22Rv1 (cell line): ENCODE measurements at regions not wholly inside any gene's neighbourhood (a gene's known extent, or its start where the extent isn't known, plus 50 kb on each side); places are given as distances from the start of the nearest gene placed in this dataset.

ENCODE experiments used
- H3K27ac ChIP-seq: fragments of 450-650 bp; 2 replicates; pipeline ENCODE4 v1.5.1; 2017
- CTCF ChIP-seq: fragments of 450-650 bp; IDR thresholded peaks from 2 replicates; pipeline ENCODE4 v1.5.1; 2017; ENCODE audit warnings: mild to moderate bottlenecking
- ZFX ChIP-seq: fragments of 450-650 bp; IDR thresholded peaks from 2 replicates; pipeline ENCODE4 v1.6.1; 2017; ENCODE audit warnings: antibody characterized with exemption, borderline replicate concordance

GRCh38 chr3:154779571-154779970 lies 300.5 kb upstream of the MME start:
- TF ChIP-seq CTCF (no peak), ZFX (no peak)
- H3K27ac ChIP-seq: no peak overlapping the region

- TF ChIP-seq ZFX: no peak
- no peak for TF ChIP-seq CTCF
- no peak overlapping the region for H3K27ac ChIP-seq
These were observed 302.1 kb upstream of the MME start for GRCh38 chr3:154778057-154778456.

GRCh38 chr3:154776549-154777225 lies 303.4 kb upstream of the MME start:
- TF ChIP-seq ZFX (no peak), CTCF (no peak)
- H3K27ac ChIP-seq: no peak overlapping the region

- TF ChIP-seq ZFX: no peak
- TF ChIP-seq CTCF: no peak
These were observed 304.1 kb upstream of the MME start for GRCh38 chr3:154775821-154776548.

GRCh38 chr3:154766765-154767503 lies 313.2 kb upstream of the MME start:
- TF ChIP-seq CTCF (no peak), ZFX (no peak)
- H3K27ac ChIP-seq: no peak overlapping the region

More at GRCh38 chr3:154775821-154776548, 304.1 kb upstream of the MME start:
- no peak overlapping the region for H3K27ac ChIP-seq

- H3K27ac ChIP-seq: no peak overlapping the region
- TF ChIP-seq ZFX (no peak), CTCF (no peak)
These were observed 315.1 kb upstream of the MME start for GRCh38 chr3:154764856-154765640.
